HEK293 (cell line): ENCODE measurements at regions not wholly inside any gene's neighbourhood (a gene's known extent, or its start where the extent isn't known, plus 50 kb on each side); places are given as distances from the start of the nearest gene placed in this dataset.
"Not testable (repeated sequence)": the region's sequence is repeated elsewhere in the genome, so short reads cannot be mapped to it uniquely, and the experiment has no call there.

Experiments used
- CTCF ChIP-seq: fragments of 450-650 bp; formaldehyde crosslinking; IDR thresholded peaks from 2 replicates; pipeline ENCODE4 v1.5.1; 2016; ENCODE audit warnings: missing biosample characterization, missing genetic modification characterization
- HOXA7 ChIP-seq: sonication (generic); formaldehyde crosslinking; IDR thresholded peaks from 2 replicates; pipeline ENCODE4 v1.8.1; 2022; ENCODE audit warnings: missing genetic modification reagents, borderline replicate concordance
- REST ChIP-seq: fragments of 450-650 bp; formaldehyde crosslinking; IDR thresholded peaks from 2 replicates; pipeline ENCODE4 v1.5.1; 2016; ENCODE audit warnings: missing biosample characterization, missing genetic modification characterization
- SP2 ChIP-seq: fragments of 450-650 bp; formaldehyde crosslinking; IDR thresholded peaks from 2 replicates; pipeline ENCODE4 v1.5.1; 2016; ENCODE audit warnings: missing biosample characterization, missing genetic modification characterization
- TCF7L2 ChIP-seq: IDR thresholded peaks from 2 replicates; pipeline ENCODE4 v1.6.1; 2011; ENCODE audit warnings: low read depth, mild to moderate bottlenecking, inconsistent platforms, low read length, moderate library complexity, borderline replicate concordance
- YY1 ChIP-seq: fragments of 450-650 bp; formaldehyde crosslinking; IDR thresholded peaks from 2 replicates; pipeline ENCODE4 v1.5.1; 2018; ENCODE audit warnings: missing biosample characterization, missing genetic modification characterization
- ZNF148 ChIP-seq: fragments of 450-650 bp; formaldehyde crosslinking; IDR thresholded peaks from 2 replicates; pipeline ENCODE4 v1.5.0; 2017; ENCODE audit warnings: missing biosample characterization, missing genetic modification characterization, borderline replicate concordance
- ZNF16 ChIP-seq: fragments of 450-650 bp; formaldehyde crosslinking; IDR thresholded peaks from 2 replicates; pipeline ENCODE4 v1.5.1; 2016; ENCODE audit warnings: low read depth, missing biosample characterization, missing genetic modification characterization
- ZNF266 ChIP-seq: fragments of 450-650 bp; formaldehyde crosslinking; IDR thresholded peaks from 2 replicates; pipeline ENCODE4 v1.5.1; 2016; ENCODE audit warnings: missing biosample characterization, missing genetic modification characterization, low read depth
- ZNF311 ChIP-seq: fragments of 450-650 bp; formaldehyde crosslinking; IDR thresholded peaks from 2 replicates; pipeline ENCODE4 v1.5.1; 2017; ENCODE audit warnings: missing biosample characterization, missing genetic modification characterization, borderline replicate concordance
- ZNF561 ChIP-seq: fragments of 450-650 bp; IDR thresholded peaks from 2 replicates; pipeline ENCODE4 v1.5.1; 2018; ENCODE audit warnings: missing biosample characterization, missing genetic modification characterization, borderline replicate concordance
- ZNF626 ChIP-seq: fragments of 450-650 bp; sonication (Bioruptor Pico); formaldehyde crosslinking; IDR thresholded peaks from 2 replicates; pipeline ENCODE4 v1.5.1; 2018; ENCODE audit warnings: missing biosample characterization, missing genetic modification characterization, inconsistent platforms
- ZNF664 ChIP-seq: fragments of 450-650 bp; formaldehyde crosslinking; IDR thresholded peaks from 2 replicates; pipeline ENCODE4 v1.5.1; 2016; ENCODE audit warnings: missing biosample characterization, missing genetic modification characterization
- ZSCAN16 ChIP-seq: fragments of 450-650 bp; formaldehyde crosslinking; IDR thresholded peaks from 2 replicates; pipeline ENCODE4 v1.5.1; 2016; ENCODE audit warnings: missing biosample characterization, missing genetic modification characterization

- not testable (repeated sequence) for TF ChIP-seq YY1 (tag by site-specific recombination); CTCF; ZSCAN16 (tag by site-specific recombination); REST; HOXA7; ZNF266 (tag by site-specific recombination); ZNF626 (tag by site-specific recombination); ZNF664; ZNF561 (tag by site-specific recombination); SP2 (tag by site-specific recombination); ZNF148 (tag by site-specific recombination); ZNF16 (tag by site-specific recombination); TCF7L2; ZNF311 (tag by site-specific recombination)
These were observed 63.2 kb downstream of the OR2B2 start for GRCh38 chr6:27849001-27849400.
